SK-N-MC (cell line): ENCODE measurements at regions not wholly inside any gene's neighbourhood (a gene's known extent, or its start where the extent isn't known, plus 50 kb on each side); places are given as distances from the start of the nearest gene placed in this dataset.

Source experiments
- DNase-seq: peaks from one replicate; pipeline ENCODE4 v3.0.0-alpha.2; 2011; ENCODE audit warnings: low read depth, low spot score
- H3K27ac ChIP-seq: fragments of 200-600 bp; sonication (generic); 2 replicates; pipeline ENCODE4 v1.5.1; 2016; ENCODE audit warnings: mixed run types
- H3K36me3 ChIP-seq: fragments of 200-600 bp; sonication (generic); 2 replicates; pipeline ENCODE4 v1.6.1; 2017; ENCODE audit warnings: antibody characterized with exemption, low read length, mixed read lengths; ENCODE audit not compliant: insufficient read depth
- H3K4me3 ChIP-seq: fragments of 200-600 bp; sonication (generic); 2 replicates; pipeline ENCODE4 v1.5.1; 2016
- H3K9ac ChIP-seq: fragments of 200-600 bp; sonication (generic); 2 replicates; pipeline ENCODE4 v1.8.0; 2017; ENCODE audit warnings: mixed run types, mixed read lengths; ENCODE audit not compliant: insufficient read length
- H3K9me3 ChIP-seq: fragments of 200-600 bp; sonication (generic); 2 replicates; pipeline ENCODE4 v1.6.1; 2017; ENCODE audit warnings: low read depth, mild to moderate bottlenecking, antibody characterized with exemption, low read length, moderate library complexity, mixed read lengths
- EZH2 ChIP-seq: fragments of 200-600 bp; sonication (generic); IDR thresholded peaks from one replicate; pipeline ENCODE4 v1.6.1; 2017; ENCODE audit warnings: antibody characterized with exemption
- FOXP2 ChIP-seq: optimal IDR thresholded peaks from 2 replicates; pipeline ENCODE3; 2011; ENCODE audit warnings: mild to moderate bottlenecking, moderate library complexity; ENCODE audit not compliant: insufficient read depth; ENCODE audit errors: extremely low read length, control extremely low read depth
- POLR2AphosphoS5 ChIP-seq: IDR thresholded peaks from 2 replicates; pipeline ENCODE4 v1.6.1; 2012; ENCODE audit warnings: mild to moderate bottlenecking, low read depth, low read length, borderline replicate concordance

- TF ChIP-seq EZH2 (no peak), POLR2AphosphoS5 (no peak), FOXP2 (no peak)
- Histone ChIP-seq H3K9ac (no peak overlapping the region), H3K9me3 (no peaks in the 10 kb centered on the region), H3K36me3 (no peaks in the 10 kb centered on the region), H3K27ac (no peak overlapping the region), H3K4me3 (no peak overlapping the region)
- DNase-seq: no peak
Measured at GRCh38 chr18:8970843-8971242, 131.7 kb upstream of the NDUFV2 start.

- DNase-seq: no peak
- TF ChIP-seq FOXP2: no peak
- TF ChIP-seq EZH2: no peak
- no peak for TF ChIP-seq POLR2AphosphoS5
- Histone ChIP-seq H3K4me3 (no peak overlapping the region), H3K9ac (no peak overlapping the region), H3K9me3 (no peaks in the 10 kb centered on the region), H3K36me3 (no peaks in the 10 kb centered on the region), H3K27ac (no peak overlapping the region)
Measured at GRCh38 chr18:8972116-8972515, 130.4 kb upstream of the NDUFV2 start.

GRCh38 chr18:8974279-8974678 is 128.2 kb upstream of the NDUFV2 start:
- Histone ChIP-seq H3K36me3 (no peaks in the 10 kb centered on the region), H3K9me3 (no peaks in the 10 kb centered on the region), H3K9ac (no peak overlapping the region), H3K27ac (no peak overlapping the region), H3K4me3 (no peak overlapping the region)
- DNase-seq: no peak
- TF ChIP-seq FOXP2 (no peak), POLR2AphosphoS5 (no peak), EZH2 (no peak)

DNA sequence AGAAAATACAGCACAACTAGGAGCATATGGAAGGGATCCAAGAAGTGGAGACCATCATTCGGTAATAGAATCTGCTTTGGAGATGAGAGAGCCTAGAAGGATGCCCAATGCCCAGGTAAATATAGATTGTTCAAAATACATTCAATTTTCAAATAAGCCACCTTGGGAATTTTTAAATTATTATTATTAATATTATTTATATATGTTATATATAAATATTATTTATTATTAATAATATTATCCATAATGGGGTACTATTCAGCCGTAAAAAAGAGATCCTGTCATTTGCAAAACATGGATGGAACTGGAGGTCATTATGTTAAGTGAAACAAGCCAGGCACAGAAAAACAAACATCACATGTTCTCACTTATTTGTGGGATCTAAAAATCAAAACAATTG is 127.8 kb upstream of the NDUFV2 start:
- Histone ChIP-seq H3K9me3 (no peaks in the 10 kb centered on the region), H3K4me3 (no peak overlapping the region), H3K9ac (no peak overlapping the region), H3K36me3 (no peaks in the 10 kb centered on the region), H3K27ac (no peak overlapping the region)
- TF ChIP-seq EZH2 (no peak), FOXP2 (no peak), POLR2AphosphoS5 (no peak)
- DNase-seq: no peak

DNA sequence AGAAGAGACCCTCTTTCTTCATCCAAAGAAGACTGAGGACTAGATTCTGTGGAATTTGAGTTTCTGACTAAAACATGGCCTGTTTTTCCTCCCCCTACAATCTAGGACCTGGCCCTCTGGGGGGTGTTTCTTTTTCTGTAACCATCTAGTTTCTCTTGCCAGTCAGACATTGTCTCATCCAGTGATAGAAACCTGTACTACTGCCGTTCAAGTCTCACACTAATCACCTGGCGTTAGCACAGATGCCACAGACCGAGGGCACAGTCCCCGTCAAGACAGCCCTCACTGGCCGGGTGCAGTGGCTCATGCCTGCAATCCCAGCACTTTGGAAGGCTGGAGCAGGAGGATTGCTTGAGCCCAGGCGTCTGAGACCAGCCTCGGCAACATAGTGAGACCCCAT is 126.9 kb upstream of the NDUFV2 start:
- Histone ChIP-seq H3K9ac (no peak overlapping the region), H3K9me3 (no peaks in the 10 kb centered on the region), H3K36me3 (no peaks in the 10 kb centered on the region), H3K27ac (no peak overlapping the region), H3K4me3 (no peak overlapping the region)
- DNase-seq: no peak
- TF ChIP-seq EZH2 (no peak), FOXP2 (no peak), POLR2AphosphoS5 (no peak)

- no peaks in the 10 kb centered on the region for H3K36me3 ChIP-seq
- DNase-seq: no peak
- TF ChIP-seq POLR2AphosphoS5 (no peak), EZH2 (no peak), FOXP2 (no peak)
Measured at GRCh38 chr18:8976606-8977005, 125.9 kb upstream of the NDUFV2 start.

DNA sequence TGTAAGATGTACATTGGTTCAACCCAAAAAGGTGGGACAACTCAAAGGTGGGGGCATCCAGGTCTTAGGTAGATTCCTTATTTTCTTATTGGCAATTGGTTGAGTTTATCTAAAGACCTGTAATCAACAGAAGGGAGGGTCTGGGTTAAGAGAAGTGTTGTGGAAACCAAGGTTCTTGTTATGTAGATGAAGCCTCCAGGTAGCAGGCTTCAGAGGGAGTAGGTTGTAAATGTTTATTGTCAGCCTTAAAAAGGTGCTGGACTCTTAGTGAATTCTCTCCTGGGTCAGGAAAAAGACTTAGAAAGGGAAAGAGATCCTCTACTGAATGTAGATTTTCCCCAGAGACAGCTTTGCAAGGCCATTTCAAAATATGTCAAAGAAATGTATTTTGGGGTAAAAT is 125.3 kb upstream of the NDUFV2 start:
- Histone ChIP-seq H3K9ac (no peak overlapping the region), H3K27ac (no peak overlapping the region), H3K9me3 (no peaks in the 10 kb centered on the region)

More at GRCh38 chr18:8976606-8977005, 125.9 kb upstream of the NDUFV2 start:
- Histone ChIP-seq H3K9ac (no peak overlapping the region), H3K4me3 (no peak overlapping the region), H3K27ac (no peak overlapping the region), H3K9me3 (no peaks in the 10 kb centered on the region)

DNA sequence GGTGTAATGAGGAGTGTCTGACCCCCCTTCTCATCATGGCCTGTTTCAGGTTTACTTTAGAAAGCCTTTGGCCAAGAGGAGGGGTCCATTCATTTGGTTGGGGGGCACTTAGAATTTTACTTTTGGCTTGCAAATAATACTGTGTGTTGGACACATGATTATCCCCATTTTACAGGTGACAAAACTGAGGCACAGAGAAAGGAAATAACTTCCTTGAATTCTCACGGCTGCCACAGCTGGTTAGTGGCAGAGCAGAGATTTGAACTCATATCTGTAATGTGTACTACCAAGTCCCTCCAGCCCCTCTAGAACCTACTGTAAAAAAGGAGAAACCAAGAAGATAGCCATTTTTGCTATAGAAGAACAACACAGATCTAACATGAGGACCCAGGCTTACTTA is 124.8 kb upstream of the NDUFV2 start:
- no peak overlapping the region for H3K27ac ChIP-seq
- H3K4me3 ChIP-seq: no peak overlapping the region
- DNase-seq: no peak
- no peaks in the 10 kb centered on the region for H3K9me3 ChIP-seq
- H3K36me3 ChIP-seq: no peaks in the 10 kb centered on the region
- H3K9ac ChIP-seq: no peak overlapping the region
- no peak for TF ChIP-seq FOXP2
- TF ChIP-seq EZH2: no peak
- TF ChIP-seq POLR2AphosphoS5: no peak

More for the DNA sequence above, 125.3 kb upstream of the NDUFV2 start:
- TF ChIP-seq FOXP2 (no peak), POLR2AphosphoS5 (no peak), EZH2 (no peak)
- DNase-seq: no peak
- Histone ChIP-seq H3K4me3 (no peak overlapping the region), H3K36me3 (no peaks in the 10 kb centered on the region)

DNA sequence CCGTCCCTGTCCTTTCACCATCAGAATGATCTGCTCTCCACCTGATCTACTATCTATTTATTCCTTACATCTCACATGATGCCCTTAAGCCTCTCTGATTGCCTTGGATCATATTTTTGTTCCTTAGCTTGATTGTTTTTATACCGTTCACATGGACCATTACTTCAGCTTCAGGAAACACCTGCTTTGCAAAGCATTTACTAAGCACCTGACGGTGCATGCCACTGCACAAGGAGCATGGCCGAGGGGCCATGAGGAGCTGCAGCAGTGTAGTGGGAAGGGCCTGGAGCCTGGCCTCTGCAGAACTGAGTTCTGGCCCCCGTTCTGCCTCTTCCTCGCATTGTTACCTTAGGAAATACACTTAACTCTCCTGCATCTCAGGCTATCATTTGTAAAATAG is 124.1 kb upstream of the NDUFV2 start:
- Histone ChIP-seq H3K4me3 (no peak overlapping the region), H3K27ac (no peak overlapping the region), H3K9ac (no peak overlapping the region), H3K36me3 (no peaks in the 10 kb centered on the region), H3K9me3 (no peaks in the 10 kb centered on the region)
- TF ChIP-seq POLR2AphosphoS5: no peak
- no peak for TF ChIP-seq EZH2
- no peak for TF ChIP-seq FOXP2
- DNase-seq: no peak

GRCh38 chr18:8979258-8979988 is 123.1 kb upstream of the NDUFV2 start:
- TF ChIP-seq EZH2: no peak
- no peak for TF ChIP-seq FOXP2
- TF ChIP-seq POLR2AphosphoS5: no peak
- H3K27ac ChIP-seq: no peak overlapping the region
- DNase-seq: no peak
- no peaks in the 10 kb centered on the region for H3K9me3 ChIP-seq
- no peak overlapping the region for H3K4me3 ChIP-seq
- H3K9ac ChIP-seq: no peak overlapping the region
- H3K36me3 ChIP-seq: no peaks in the 10 kb centered on the region
